ENCODE measurements at regions not wholly inside any gene's neighbourhood (a gene's known extent, or its start where the extent isn't known, plus 50 kb on each side); places are given as distances from the start of the nearest gene placed in this dataset.

GRCh38 chr3:107265526-107265925 is 111.7 kb upstream of the CCDC54 start:
- Histone ChIP-seq H3K27ac (ENCODE audit: insufficient read depth in 1 of 2, low read depth in 1 of 2, low read length in 2 of 2, poor library complexity in 1 of 2, severe bottlenecking in 2 of 2) (no peak overlapping the region), H3K9me3 (ENCODE audit: control extremely low read depth in 1 of 5, control insufficient read depth in 4 of 5, insufficient read depth in 2 of 5, low read depth in 1 of 5, low read length in 4 of 5) (no peaks in the 10 kb centered on the region), H3K4me1 (ENCODE audit: control extremely low read depth in 1 of 4, control insufficient read depth in 4 of 4, insufficient read depth in 4 of 4, low read length in 3 of 4) (peaks cover 0 to 10% (median 3%) of the 10 kb centered on the region in 4 experiments), H3K36me3 (ENCODE audit: control insufficient read depth in 4 of 4, insufficient read depth in 4 of 4, low read length in 3 of 4) (no peaks in the 10 kb centered on the region), H3K4me3 (ENCODE audit: control insufficient read depth in 1 of 7, extremely low read depth in 1 of 7, insufficient read depth in 4 of 7, low read depth in 2 of 7, low read length in 6 of 7) (no peak overlapping the region), H3K27me3 (replicated peaks in 2 of 5; ENCODE audit: control insufficient read depth in 4 of 5, insufficient read depth in 5 of 5, low read length in 4 of 5) (no peaks in the 10 kb centered on the region)
- no CpG with 5 or more reads among the region's 1 CpG for WGBS (ENCODE audit: insufficient coverage)
- ChIA-PET CTCF (interaction anchor here (1.0 kb wide), 1 partner anchor 162 kb away, joined by 3 read pairs; no protein-coding TSS in a partner anchor), POLR2A (interaction anchor here (0.5 kb wide), 1 partner anchor 914 kb away, joined by 3 read pairs; no protein-coding TSS in a partner anchor)
- DNase-seq = no peak

GRCh38 chr3:107268469-107268868 is 108.8 kb upstream of the CCDC54 start:
- 100% methylated on average over 2 of the region's 4 CpGs for WGBS (ENCODE audit: insufficient coverage)
- H3K9me3 ChIP-seq (ENCODE audit: control extremely low read depth in 1 of 5, control insufficient read depth in 4 of 5, insufficient read depth in 2 of 5, low read depth in 1 of 5, low read length in 4 of 5) = no peaks in the 10 kb centered on the region
- CTCF ChIA-PET = interaction anchor here (0.8 to 4.4 kb wide), 7 partner anchors 9 to 468 kb away, joined by 3 to 35 read pairs (median 5); no protein-coding TSS in a partner anchor
- H3K27me3 ChIP-seq (replicated peaks in 2 of 5; ENCODE audit: control insufficient read depth in 4 of 5, insufficient read depth in 5 of 5, low read length in 4 of 5) = no peaks in the 10 kb centered on the region
- POLR2A ChIA-PET = interaction anchor here (0.6 kb wide), 1 partner anchor 409 kb away, joined by 3 read pairs; no protein-coding TSS in a partner anchor
- no peak overlapping the region for H3K4me3 ChIP-seq (ENCODE audit: control insufficient read depth in 1 of 7, extremely low read depth in 1 of 7, insufficient read depth in 4 of 7, low read depth in 2 of 7, low read length in 6 of 7)
- no peak overlapping the region for H3K27ac ChIP-seq (ENCODE audit: insufficient read depth in 1 of 2, low read depth in 1 of 2, low read length in 2 of 2, poor library complexity in 1 of 2, severe bottlenecking in 2 of 2)
- H3K4me1 ChIP-seq (ENCODE audit: control extremely low read depth in 1 of 4, control insufficient read depth in 4 of 4, insufficient read depth in 4 of 4, low read length in 3 of 4) = peaks cover 0 to 10% (median 3%) of the 10 kb centered on the region in 4 experiments
- DNase-seq = no peak
- H3K36me3 ChIP-seq (ENCODE audit: control insufficient read depth in 4 of 4, insufficient read depth in 4 of 4, low read length in 3 of 4) = no peaks in the 10 kb centered on the region

GRCh38 chr3:107269136-107269535 is 108.1 kb upstream of the CCDC54 start:
- H3K36me3 ChIP-seq (ENCODE audit: control insufficient read depth in 4 of 4, insufficient read depth in 4 of 4, low read length in 3 of 4) = no peaks in the 10 kb centered on the region
- peak overlapping the region in 1 of 2 experiments; percentile 21 for H3K27ac ChIP-seq (ENCODE audit: insufficient read depth in 1 of 2, low read depth in 1 of 2, low read length in 2 of 2, poor library complexity in 1 of 2, severe bottlenecking in 2 of 2)
- no peaks in the 10 kb centered on the region for H3K9me3 ChIP-seq (ENCODE audit: control extremely low read depth in 1 of 5, control insufficient read depth in 4 of 5, insufficient read depth in 2 of 5, low read depth in 1 of 5, low read length in 4 of 5)
- H3K4me1 ChIP-seq (ENCODE audit: control extremely low read depth in 1 of 4, control insufficient read depth in 4 of 4, insufficient read depth in 4 of 4, low read length in 3 of 4) = peaks cover 0 to 10% (median 3%) of the 10 kb centered on the region in 4 experiments
- WGBS (ENCODE audit: insufficient coverage) = 56% methylated on average over 6 of the region's 7 CpGs
- DNase-seq = peak; percentile 77 to 88 (median 79)
- no peaks in the 10 kb centered on the region for H3K27me3 ChIP-seq (replicated peaks in 2 of 5; ENCODE audit: control insufficient read depth in 4 of 5, insufficient read depth in 5 of 5, low read length in 4 of 5)
- ChIA-PET POLR2A (no interaction called here), CTCF (interaction anchor here (0.6 to 4.4 kb wide), 8 partner anchors 10 to 1710 kb away, joined by 3 to 35 read pairs (median 4); no protein-coding TSS in a partner anchor)
- H3K4me3 ChIP-seq (ENCODE audit: control insufficient read depth in 1 of 7, extremely low read depth in 1 of 7, insufficient read depth in 4 of 7, low read depth in 2 of 7, low read length in 6 of 7) = no peak overlapping the region

- ChIA-PET POLR2A (interaction anchor here (0.7 to 1.2 kb wide), 2 partner anchors 148 to 158 kb away, joined by 3 read pairs; no protein-coding TSS in a partner anchor), CTCF (interaction anchor here (0.6 to 6.5 kb wide), 38 partner anchors 9 to 390 kb away, joined by 3 to 117 read pairs (median 4); no protein-coding TSS in a partner anchor)
- no peak overlapping the region for H3K27ac ChIP-seq (ENCODE audit: insufficient read depth in 1 of 2, low read depth in 1 of 2, low read length in 2 of 2, poor library complexity in 1 of 2, severe bottlenecking in 2 of 2)
- no peaks in the 10 kb centered on the region for H3K9me3 ChIP-seq (ENCODE audit: control extremely low read depth in 1 of 5, control insufficient read depth in 4 of 5, insufficient read depth in 2 of 5, low read depth in 1 of 5, low read length in 4 of 5)
- DNase-seq = peak; percentile 31 to 56 (median 51)
- no peaks in the 10 kb centered on the region for H3K27me3 ChIP-seq (replicated peaks in 2 of 5; ENCODE audit: control insufficient read depth in 4 of 5, insufficient read depth in 5 of 5, low read length in 4 of 5)
- H3K4me3 ChIP-seq (ENCODE audit: control insufficient read depth in 1 of 7, extremely low read depth in 1 of 7, insufficient read depth in 4 of 7, low read depth in 2 of 7, low read length in 6 of 7) = no peak overlapping the region
- H3K36me3 ChIP-seq (ENCODE audit: control insufficient read depth in 4 of 4, insufficient read depth in 4 of 4, low read length in 3 of 4) = no peaks in the 10 kb centered on the region
- H3K4me1 ChIP-seq (ENCODE audit: control extremely low read depth in 1 of 4, control insufficient read depth in 4 of 4, insufficient read depth in 4 of 4, low read length in 3 of 4) = peaks cover 0 to 12% (median 4%) of the 10 kb centered on the region in 4 experiments
- 60% methylated on average over 1 of the region's 3 CpGs for WGBS (ENCODE audit: insufficient coverage)
Measured at GRCh38 chr3:107271787-107272387, 105.4 kb upstream of the CCDC54 start.

- Histone ChIP-seq H3K27me3 (replicated peaks in 2 of 5; ENCODE audit: control insufficient read depth in 4 of 5, insufficient read depth in 5 of 5, low read length in 4 of 5) (no peaks in the 10 kb centered on the region), H3K4me1 (ENCODE audit: control extremely low read depth in 1 of 4, control insufficient read depth in 4 of 4, insufficient read depth in 4 of 4, low read length in 3 of 4) (peaks cover 0 to 12% (median 4%) of the 10 kb centered on the region in 4 experiments), H3K36me3 (ENCODE audit: control insufficient read depth in 4 of 4, insufficient read depth in 4 of 4, low read length in 3 of 4) (no peaks in the 10 kb centered on the region), H3K9me3 (ENCODE audit: control extremely low read depth in 1 of 5, control insufficient read depth in 4 of 5, insufficient read depth in 2 of 5, low read depth in 1 of 5, low read length in 4 of 5) (no peaks in the 10 kb centered on the region), H3K27ac (ENCODE audit: insufficient read depth in 1 of 2, low read depth in 1 of 2, low read length in 2 of 2, poor library complexity in 1 of 2, severe bottlenecking in 2 of 2) (no peak overlapping the region), H3K4me3 (ENCODE audit: control insufficient read depth in 1 of 7, extremely low read depth in 1 of 7, insufficient read depth in 4 of 7, low read depth in 2 of 7, low read length in 6 of 7) (no peak overlapping the region)
- no peak for DNase-seq
- ChIA-PET CTCF (interaction anchor here (0.6 to 6.5 kb wide), 28 partner anchors 13 to 292 kb away, joined by 3 to 117 read pairs (median 4); no protein-coding TSS in a partner anchor), POLR2A (interaction anchor here (1.2 kb wide), 1 partner anchor 147 kb away, joined by 3 read pairs; no protein-coding TSS in a partner anchor)
- WGBS (ENCODE audit: insufficient coverage) = no CpG with 5 or more reads among the region's 2 CpGs
Measured at GRCh38 chr3:107272471-107272870, 104.8 kb upstream of the CCDC54 start.

GRCh38 chr3:107272885-107273284 is 104.4 kb upstream of the CCDC54 start:
- no peaks in the 10 kb centered on the region for H3K27me3 ChIP-seq (replicated peaks in 2 of 5; ENCODE audit: control insufficient read depth in 4 of 5, insufficient read depth in 5 of 5, low read length in 4 of 5)
- no peak overlapping the region for H3K27ac ChIP-seq (ENCODE audit: insufficient read depth in 1 of 2, low read depth in 1 of 2, low read length in 2 of 2, poor library complexity in 1 of 2, severe bottlenecking in 2 of 2)
- H3K9me3 ChIP-seq (ENCODE audit: control extremely low read depth in 1 of 5, control insufficient read depth in 4 of 5, insufficient read depth in 2 of 5, low read depth in 1 of 5, low read length in 4 of 5) = no peaks in the 10 kb centered on the region
- no peak for DNase-seq
- no peaks in the 10 kb centered on the region for H3K36me3 ChIP-seq (ENCODE audit: control insufficient read depth in 4 of 4, insufficient read depth in 4 of 4, low read length in 3 of 4)
- ChIA-PET CTCF (interaction anchor here (0.7 to 6.5 kb wide), 15 partner anchors 13 to 239 kb away, joined by 3 to 117 read pairs (median 8); no protein-coding TSS in a partner anchor), POLR2A (no interaction called here)
- peaks cover 0 to 12% (median 4%) of the 10 kb centered on the region in 4 experiments for H3K4me1 ChIP-seq (ENCODE audit: control extremely low read depth in 1 of 4, control insufficient read depth in 4 of 4, insufficient read depth in 4 of 4, low read length in 3 of 4)
- no peak overlapping the region for H3K4me3 ChIP-seq (ENCODE audit: control insufficient read depth in 1 of 7, extremely low read depth in 1 of 7, insufficient read depth in 4 of 7, low read depth in 2 of 7, low read length in 6 of 7)
- WGBS (ENCODE audit: insufficient coverage) = 100% methylated on average over 2 of the region's 4 CpGs

GRCh38 chr3:107273771-107274170 is 103.5 kb upstream of the CCDC54 start:
- no peak for DNase-seq
- Histone ChIP-seq H3K4me3 (ENCODE audit: control insufficient read depth in 1 of 7, extremely low read depth in 1 of 7, insufficient read depth in 4 of 7, low read depth in 2 of 7, low read length in 6 of 7) (no peak overlapping the region), H3K9me3 (ENCODE audit: control extremely low read depth in 1 of 5, control insufficient read depth in 4 of 5, insufficient read depth in 2 of 5, low read depth in 1 of 5, low read length in 4 of 5) (no peaks in the 10 kb centered on the region), H3K36me3 (ENCODE audit: control insufficient read depth in 4 of 4, insufficient read depth in 4 of 4, low read length in 3 of 4) (no peaks in the 10 kb centered on the region), H3K27me3 (replicated peaks in 2 of 5; ENCODE audit: control insufficient read depth in 4 of 5, insufficient read depth in 5 of 5, low read length in 4 of 5) (no peaks in the 10 kb centered on the region), H3K27ac (ENCODE audit: insufficient read depth in 1 of 2, low read depth in 1 of 2, low read length in 2 of 2, poor library complexity in 1 of 2, severe bottlenecking in 2 of 2) (no peak overlapping the region), H3K4me1 (ENCODE audit: control extremely low read depth in 1 of 4, control insufficient read depth in 4 of 4, insufficient read depth in 4 of 4, low read length in 3 of 4) (peaks cover 0 to 11% (median 1%) of the 10 kb centered on the region in 4 experiments)
- ChIA-PET POLR2A (no interaction called here), CTCF (interaction anchor here (0.8 to 6.5 kb wide), 6 partner anchors 12 to 156 kb away, joined by 3 to 117 read pairs (median 36); no protein-coding TSS in a partner anchor)
- 100% methylated on average over 2 of the region's 2 CpGs for WGBS (ENCODE audit: insufficient coverage)

Measured in common myeloid progenitor, CD34-positive (primary cell).